Tibial nerve (tissue), 4 donors: ENCODE measurements at regions not wholly inside any gene's neighbourhood (a gene's known extent, or its start where the extent isn't known, plus 50 kb on each side); places are given as distances from the start of the nearest gene placed in this dataset.

ENCODE experiments used
- DNase-seq, 2 donors: peaks; one replicate each; pipeline ENCODE4 v3.0.0-alpha.2; 2019; ENCODE audit warnings: low spot score in 2 of 2
- H3K27ac ChIP-seq, 4 donors: fragments of 200-600 bp; sonication (generic) in 3 of 4; one replicate each; pipeline ENCODE4 v1.5.1; 2017 to 2019; ENCODE audit warnings: mild to moderate bottlenecking in 1 of 4
- H3K27me3 ChIP-seq, 2 donors: fragments of 200-600 bp; sonication (generic) in 1 of 2; one replicate each; pipeline versions ENCODE4 v1.5.1 to v1.6.0; 2017 to 2019
- H3K36me3 ChIP-seq, 3 donors: fragments of 200-600 bp; sonication (generic); one replicate each; pipeline ENCODE4 v1.5.1; 2018 to 2019
- H3K4me1 ChIP-seq, 4 donors: fragments of 200-600 bp; sonication (generic) in 3 of 4; one replicate each; pipeline ENCODE4 v1.5.1; 2017 to 2019
- H3K4me3 ChIP-seq, 4 donors: fragments of 200-600 bp; sonication (generic) in 3 of 4; one replicate each; pipeline ENCODE4 v1.5.1; 2017 to 2019; ENCODE audit warnings: mild to moderate bottlenecking in 1 of 4, moderate library complexity in 1 of 4
- H3K9me3 ChIP-seq, 4 donors: fragments of 200-600 bp; sonication (generic) in 3 of 4; one replicate each; pipeline ENCODE4 v1.5.1; 2017 to 2019
- EP300 ChIP-seq, 2 donors: sonication (generic); formaldehyde crosslinking; IDR thresholded peaks; one replicate each; pipeline ENCODE4 v1.6.1; 2017; ENCODE audit warnings: antibody characterized with exemption in 2 of 2, mild to moderate bottlenecking in 1 of 2
- POLR2A ChIP-seq, 2 donors: fragments of 450-650 bp; IDR thresholded peaks; one replicate each; pipeline ENCODE4 v1.6.1; 2017; ENCODE audit warnings: antibody characterized with exemption in 2 of 2, mild to moderate bottlenecking in 2 of 2, moderate library complexity in 2 of 2
- WGBS, 2 donors: methylation state at CpG; one replicate each; pipeline ENCODE4 v1.1.5; 2018; 5-methylcytosine and 5-hydroxymethylcytosine counted together
- TF ChIP-seq, protein P1 (sequence below), 5 experiments: fragments of 200-600 bp in 3 of 5; fragments of 450-650 bp in 2 of 5; sonication (generic) in 3 of 5; IDR thresholded peaks; one replicate each; pipeline ENCODE4 v1.5.1; 2016 to 2019; ENCODE audit warnings: antibody characterized with exemption in 5 of 5, mild to moderate bottlenecking in 3 of 5, moderate library complexity in 2 of 5

DNA sequence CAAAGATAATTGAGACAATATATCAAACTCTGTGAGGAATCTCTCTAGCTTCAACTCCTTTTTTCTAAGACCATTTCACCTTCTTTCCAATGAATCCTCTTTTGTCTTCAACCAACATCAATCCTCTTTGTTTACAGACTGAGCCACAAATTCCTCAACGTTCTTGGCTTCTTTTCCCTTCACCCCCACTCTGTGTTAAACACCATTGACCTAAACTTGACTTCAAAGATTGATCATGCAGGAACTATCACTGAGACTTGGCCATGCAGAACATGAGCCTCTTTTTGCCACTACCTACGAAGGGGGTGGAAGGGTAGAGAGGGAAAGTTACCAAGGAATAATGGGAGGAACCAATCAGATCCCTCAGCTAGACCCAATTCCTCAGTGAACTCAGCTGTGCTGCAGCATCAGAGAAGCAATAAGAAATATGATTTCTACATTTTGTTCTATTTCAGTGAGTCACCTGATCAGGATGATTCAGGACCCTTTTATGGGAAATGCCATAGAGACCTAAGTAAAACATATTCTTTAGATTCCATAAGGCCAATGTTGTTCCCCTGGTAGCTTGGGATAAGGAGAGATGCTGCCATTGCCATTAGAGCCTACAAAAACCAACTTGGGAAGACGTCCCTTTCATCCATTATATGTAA, 187.7 kb upstream of the RGMB start:
- Histone ChIP-seq H3K4me1 (peaks cover 0 to 4% (median 0%) of the 10 kb centered on the region in 4 donors), H3K4me3 (no peak overlapping the region), H3K27me3 (no peaks in the 10 kb centered on the region), H3K36me3 (no peaks in the 10 kb centered on the region), H3K27ac (no peak overlapping the region), H3K9me3 (no peaks in the 10 kb centered on the region)
- no peak for TF ChIP-seq POLR2A (IDR thresholded peaks at IDR 0.05)
- no peak for TF ChIP-seq EP300 (IDR thresholded peaks at IDR 0.05)
- TF ChIP-seq, protein P1, sequence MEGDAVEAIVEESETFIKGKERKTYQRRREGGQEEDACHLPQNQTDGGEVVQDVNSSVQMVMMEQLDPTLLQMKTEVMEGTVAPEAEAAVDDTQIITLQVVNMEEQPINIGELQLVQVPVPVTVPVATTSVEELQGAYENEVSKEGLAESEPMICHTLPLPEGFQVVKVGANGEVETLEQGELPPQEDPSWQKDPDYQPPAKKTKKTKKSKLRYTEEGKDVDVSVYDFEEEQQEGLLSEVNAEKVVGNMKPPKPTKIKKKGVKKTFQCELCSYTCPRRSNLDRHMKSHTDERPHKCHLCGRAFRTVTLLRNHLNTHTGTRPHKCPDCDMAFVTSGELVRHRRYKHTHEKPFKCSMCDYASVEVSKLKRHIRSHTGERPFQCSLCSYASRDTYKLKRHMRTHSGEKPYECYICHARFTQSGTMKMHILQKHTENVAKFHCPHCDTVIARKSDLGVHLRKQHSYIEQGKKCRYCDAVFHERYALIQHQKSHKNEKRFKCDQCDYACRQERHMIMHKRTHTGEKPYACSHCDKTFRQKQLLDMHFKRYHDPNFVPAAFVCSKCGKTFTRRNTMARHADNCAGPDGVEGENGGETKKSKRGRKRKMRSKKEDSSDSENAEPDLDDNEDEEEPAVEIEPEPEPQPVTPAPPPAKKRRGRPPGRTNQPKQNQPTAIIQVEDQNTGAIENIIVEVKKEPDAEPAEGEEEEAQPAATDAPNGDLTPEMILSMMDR (IDR thresholded peaks at IDR 0.05), result no peak
- DNase-seq, result no peak
- WGBS, 2 donors, result 58 to 64% methylated on average over 3 of the region's 3 CpGs

DNA sequence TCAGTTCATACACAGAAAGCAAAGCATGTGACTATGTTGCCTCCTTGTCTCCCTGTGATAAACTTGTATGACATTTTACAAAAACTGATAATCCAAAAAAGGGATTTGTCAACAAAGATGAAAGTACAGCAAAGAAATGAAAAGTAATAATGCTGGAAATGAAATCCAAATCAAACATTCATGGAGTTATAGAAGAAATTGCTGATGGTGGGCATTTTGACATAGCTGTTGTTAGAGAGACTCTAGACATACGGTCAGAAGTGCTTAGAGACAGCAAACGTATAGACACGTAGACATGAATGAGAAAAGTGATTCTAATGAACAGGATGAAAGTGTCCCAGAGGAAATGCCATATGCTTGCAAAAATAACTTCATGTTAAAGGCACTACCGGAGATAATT, 186.9 kb upstream of the RGMB start:
- no peak for DNase-seq
- no peaks in the 10 kb centered on the region for H3K36me3 ChIP-seq
- H3K4me1 ChIP-seq, result no peaks in the 10 kb centered on the region
- 73 to 77% methylated on average over 4 of the region's 4 CpGs for WGBS, 2 donors
- no peak overlapping the region for H3K4me3 ChIP-seq
- H3K27ac ChIP-seq, result no peak overlapping the region
- TF ChIP-seq, protein P1 (IDR thresholded peaks at IDR 0.05), result no peak
- TF ChIP-seq EP300 (IDR thresholded peaks at IDR 0.05), result no peak
- H3K9me3 ChIP-seq, result no peaks in the 10 kb centered on the region
- no peaks in the 10 kb centered on the region for H3K27me3 ChIP-seq

DNA sequence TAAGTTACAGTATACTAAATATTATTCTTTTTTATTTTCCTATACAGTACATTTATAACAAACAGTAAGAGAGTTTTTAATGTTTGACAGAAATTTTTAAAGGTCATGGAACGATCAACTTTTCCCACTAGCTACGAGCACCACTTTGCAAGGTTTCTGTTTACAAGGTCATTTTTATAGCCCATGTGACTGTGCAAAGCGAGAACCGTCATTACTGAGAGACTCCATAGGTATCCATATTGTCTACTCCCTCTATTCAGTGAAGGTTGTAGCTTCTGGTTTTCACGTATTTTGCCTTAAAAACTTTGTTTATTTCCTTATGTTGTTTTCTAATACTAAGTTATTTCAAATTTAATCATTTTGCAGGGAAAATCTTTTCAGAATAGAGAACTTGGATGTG, 186.3 kb upstream of the RGMB start:
- no peak for DNase-seq
- TF ChIP-seq EP300 (IDR thresholded peaks at IDR 0.05) (no peak), POLR2A (IDR thresholded peaks at IDR 0.05) (no peak)
- TF ChIP-seq, protein P1 (IDR thresholded peaks at IDR 0.05), result no peak
- no peaks in the 10 kb centered on the region for H3K27me3 ChIP-seq
- H3K9me3 ChIP-seq, result no peaks in the 10 kb centered on the region
- no peaks in the 10 kb centered on the region for H3K36me3 ChIP-seq
- WGBS, 2 donors, result 80 to 82% methylated on average over 5 of the region's 5 CpGs
- no peak overlapping the region for H3K27ac ChIP-seq
- no peak overlapping the region for H3K4me3 ChIP-seq
- H3K4me1 ChIP-seq, result no peaks in the 10 kb centered on the region

DNA sequence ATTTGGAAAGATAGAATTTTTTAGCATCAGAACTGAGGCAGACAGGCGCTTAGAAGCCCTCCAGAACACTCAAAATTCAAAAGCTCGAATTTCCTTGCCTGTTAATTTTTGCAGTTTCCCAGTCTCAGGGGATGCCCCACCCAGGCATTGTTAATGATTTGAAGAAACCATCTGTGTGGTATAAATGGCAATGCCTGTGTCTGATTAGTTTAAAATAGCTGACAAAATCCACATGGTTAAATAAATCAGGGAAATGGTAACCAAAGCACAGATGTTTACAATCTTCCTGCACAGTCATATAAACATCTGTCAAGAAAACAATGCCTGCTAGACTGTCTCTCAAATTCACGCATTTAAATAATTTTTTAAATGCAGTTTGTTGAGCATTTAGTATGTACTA, 185.2 kb upstream of the RGMB start:
- no peaks in the 10 kb centered on the region for H3K9me3 ChIP-seq
- no peak overlapping the region for H3K27ac ChIP-seq
- H3K4me1 ChIP-seq, result no peaks in the 10 kb centered on the region
- H3K4me3 ChIP-seq, result no peak overlapping the region
- no peaks in the 10 kb centered on the region for H3K27me3 ChIP-seq
- no peak for DNase-seq
- no peaks in the 10 kb centered on the region for H3K36me3 ChIP-seq
- TF ChIP-seq POLR2A (IDR thresholded peaks at IDR 0.05) (no peak), EP300 (IDR thresholded peaks at IDR 0.05) (no peak)
- TF ChIP-seq, protein P1 (IDR thresholded peaks at IDR 0.05), result no peak
- WGBS, 2 donors, result 61 to 62% methylated on average over 3 of the region's 3 CpGs

DNA sequence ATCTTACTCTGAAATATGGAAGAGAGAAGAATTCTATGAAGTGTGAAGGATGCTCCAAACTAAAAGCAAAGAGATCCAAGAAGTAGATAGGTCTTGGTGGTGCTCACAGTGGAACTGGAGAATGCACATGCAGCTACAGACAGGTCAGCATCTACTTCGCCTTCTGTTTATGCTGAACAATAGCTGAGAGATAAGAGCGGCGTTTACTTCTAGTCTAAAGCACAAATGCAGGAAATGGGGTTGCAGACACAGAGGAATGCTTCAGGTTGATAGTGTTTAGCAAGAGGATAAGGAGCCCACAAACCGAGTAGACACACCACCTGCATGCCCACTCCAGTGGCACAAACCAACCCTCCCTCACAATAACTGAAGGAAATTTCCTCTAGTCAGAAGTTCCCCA, 180.0 kb upstream of the RGMB start:
- DNase-seq, result no peak
- Histone ChIP-seq H3K4me1 (no peaks in the 10 kb centered on the region), H3K27ac (no peak overlapping the region), H3K9me3 (no peaks in the 10 kb centered on the region), H3K36me3 (no peaks in the 10 kb centered on the region), H3K4me3 (no peak overlapping the region), H3K27me3 (no peaks in the 10 kb centered on the region)
- TF ChIP-seq POLR2A (IDR thresholded peaks at IDR 0.05), result no peak
- TF ChIP-seq, protein P1 (IDR thresholded peaks at IDR 0.05), result no peak
- TF ChIP-seq EP300 (IDR thresholded peaks at IDR 0.05), result no peak
- WGBS, 2 donors, result 80 to 84% methylated on average over 4 of the region's 4 CpGs
